Fibroblast of pulmonary artery (primary cell): ENCODE measurements at regions not wholly inside any gene's neighbourhood (a gene's known extent, or its start where the extent isn't known, plus 50 kb on each side); places are given as distances from the start of the nearest gene placed in this dataset.
"Not testable (repeated sequence)": the region's sequence is repeated elsewhere in the genome, so short reads cannot be mapped to it uniquely, and the experiment has no call there.

Source experiments
- DNase-seq: peaks from one replicate; pipeline ENCODE4 v3.0.0-alpha.2; 2010; ENCODE audit warnings: low read depth
- H3K4me3 ChIP-seq: replicated peaks from 2 replicates; pipeline ENCODE4 v1.5.1; 2011; ENCODE audit warnings: low read depth, mild to moderate bottlenecking, control low read depth, low read length, moderate library complexity
- CTCF ChIP-seq: IDR thresholded peaks from 2 replicates; pipeline ENCODE4 v1.5.1; 2011; ENCODE audit warnings: mild to moderate bottlenecking, control low read depth, low read length, inconsistent platforms; ENCODE audit errors: missing control alignments

GRCh38 chr10:6987536-6987945 is 407.5 kb upstream of the PRKCQ start:
- TF ChIP-seq CTCF, result no peak
- H3K4me3 ChIP-seq, result no peak overlapping the region
- DNase-seq, result no peak

GRCh38 chr10:6986927-6987326 is 406.9 kb upstream of the PRKCQ start:
- no peak overlapping the region for H3K4me3 ChIP-seq
- no peak for TF ChIP-seq CTCF
- DNase-seq, result no peak

- no peak for DNase-seq
- no peak overlapping the region for H3K4me3 ChIP-seq
Measured at GRCh38 chr10:6985644-6986043, 405.6 kb upstream of the PRKCQ start.

GRCh38 chr10:6984971-6985370 is 404.9 kb upstream of the PRKCQ start:
- DNase-seq, result no peak
- TF ChIP-seq CTCF, result no peak

More at GRCh38 chr10:6985644-6986043, 405.6 kb upstream of the PRKCQ start:
- no peak for TF ChIP-seq CTCF

GRCh38 chr10:6984016-6984415 is 403.9 kb upstream of the PRKCQ start:
- not testable (repeated sequence) for H3K4me3 ChIP-seq, DNase-seq

More at GRCh38 chr10:6984971-6985370, 404.9 kb upstream of the PRKCQ start:
- H3K4me3 ChIP-seq, result no peak overlapping the region

- H3K4me3 ChIP-seq, result no peak overlapping the region
- TF ChIP-seq CTCF, result no peak
- DNase-seq, result no peak
Measured at GRCh38 chr10:6980353-6980752, 400.3 kb upstream of the PRKCQ start.

GRCh38 chr10:6979371-6979770 is 399.3 kb upstream of the PRKCQ start:
- H3K4me3 ChIP-seq, result no peak overlapping the region
- TF ChIP-seq CTCF, result no peak
- DNase-seq, result no peak
